Endothelial cell (in vitro differentiated cells): ENCODE measurements at regions not wholly inside any gene's neighbourhood (a gene's known extent, or its start where the extent isn't known, plus 50 kb on each side); places are given as distances from the start of the nearest gene placed in this dataset.
"Not testable (repeated sequence)": the region's sequence is repeated elsewhere in the genome, so short reads cannot be mapped to it uniquely, and the experiment has no call there.

Source experiments
- DNase-seq: peaks from one replicate; pipeline ENCODE4 v3.0.0; 2021; ENCODE audit warnings: low spot score
- H3K27ac Mint-ChIP-seq: one replicate; pipeline ENCODE4 v1.8.0; 2021; ENCODE audit warnings: mixed read lengths, inconsistent platforms; ENCODE audit not compliant: unreplicated experiment
- H3K27me3 Mint-ChIP-seq: one replicate; pipeline ENCODE4 v1.8.0; 2021; ENCODE audit warnings: mild to moderate bottlenecking, moderate library complexity, mixed read lengths, inconsistent platforms; ENCODE audit not compliant: unreplicated experiment
- H3K36me3 Mint-ChIP-seq: one replicate; pipeline ENCODE4 v1.8.0; 2021; ENCODE audit warnings: mild to moderate bottlenecking, low read depth, mixed read lengths, inconsistent platforms; ENCODE audit not compliant: unreplicated experiment
- H3K4me1 Mint-ChIP-seq: one replicate; pipeline ENCODE4 v1.8.0; 2021; ENCODE audit warnings: mild to moderate bottlenecking, mixed read lengths, inconsistent platforms; ENCODE audit not compliant: unreplicated experiment
- H3K4me3 Mint-ChIP-seq: one replicate; pipeline ENCODE4 v1.8.0; 2021; ENCODE audit warnings: mild to moderate bottlenecking, mixed read lengths, inconsistent platforms; ENCODE audit not compliant: unreplicated experiment
- H3K9me3 Mint-ChIP-seq: one replicate; pipeline ENCODE4 v1.8.0; 2021; ENCODE audit warnings: mixed read lengths, inconsistent platforms; ENCODE audit not compliant: unreplicated experiment
- CTCF ChIP-seq: fragments of 200-600 bp; sonication (generic); IDR thresholded peaks from one replicate; pipeline ENCODE4 v1.5.0; 2021; ENCODE audit warnings: antibody characterized with exemption; ENCODE audit not compliant: unreplicated experiment

- TF ChIP-seq CTCF, result no peak
- H3K27me3 Mint-ChIP-seq, result peaks cover 1% of the 10 kb centered on the region
- no peak overlapping the region for H3K4me3 Mint-ChIP-seq
- peaks cover 13% of the 10 kb centered on the region for H3K4me1 Mint-ChIP-seq
- H3K9me3 Mint-ChIP-seq, result no peaks in the 10 kb centered on the region
- no peak for DNase-seq
- no peak overlapping the region for H3K27ac Mint-ChIP-seq
- H3K36me3 Mint-ChIP-seq, result no peaks in the 10 kb centered on the region
Measured at GRCh38 chr1:87983841-87984240, 655.2 kb downstream of the LMO4 start.

GRCh38 chr1:87985071-87985470 lies 656.4 kb downstream of the LMO4 start:
- H3K4me3 Mint-ChIP-seq, result no peak overlapping the region
- no peaks in the 10 kb centered on the region for H3K9me3 Mint-ChIP-seq
- H3K36me3 Mint-ChIP-seq, result no peaks in the 10 kb centered on the region
- H3K27me3 Mint-ChIP-seq, result peaks cover 1% of the 10 kb centered on the region
- H3K4me1 Mint-ChIP-seq, result peaks cover 13% of the 10 kb centered on the region
- TF ChIP-seq CTCF, result no peak
- no peak overlapping the region for H3K27ac Mint-ChIP-seq
- no peak for DNase-seq

GRCh38 chr1:87986130-87986866 lies 657.6 kb downstream of the LMO4 start:
- no peak for TF ChIP-seq CTCF
- H3K9me3 Mint-ChIP-seq, result no peaks in the 10 kb centered on the region
- H3K27me3 Mint-ChIP-seq, result peaks cover 1% of the 10 kb centered on the region
- H3K36me3 Mint-ChIP-seq, result no peaks in the 10 kb centered on the region
- H3K4me3 Mint-ChIP-seq, result no peak overlapping the region
- no peak for DNase-seq
- H3K27ac Mint-ChIP-seq, result no peak overlapping the region
- H3K4me1 Mint-ChIP-seq, result peaks cover 13% of the 10 kb centered on the region

- Mint-ChIP-seq H3K36me3 (no peaks in the 10 kb centered on the region), H3K27me3 (peaks cover 1% of the 10 kb centered on the region)
Measured at GRCh38 chr1:87989346-87989745, 660.7 kb downstream of the LMO4 start.

GRCh38 chr1:87992536-87992935 lies 663.9 kb downstream of the LMO4 start:
- H3K27me3 Mint-ChIP-seq, DNase-seq, H3K27ac Mint-ChIP-seq, H3K36me3 Mint-ChIP-seq, H3K4me1 Mint-ChIP-seq, H3K9me3 Mint-ChIP-seq, H3K4me3 Mint-ChIP-seq: not testable (repeated sequence)

More at GRCh38 chr1:87989346-87989745, 660.7 kb downstream of the LMO4 start:
- Mint-ChIP-seq H3K9me3 (no peaks in the 10 kb centered on the region), H3K4me1 (peaks cover 6% of the 10 kb centered on the region), H3K4me3 (no peak overlapping the region), H3K27ac (no peak overlapping the region)
- TF ChIP-seq CTCF, result no peak
- DNase-seq, result no peak
